Thymus (tissue), 11 donors: ENCODE measurements at regions not wholly inside any gene's neighbourhood (a gene's known extent, or its start where the extent isn't known, plus 50 kb on each side); places are given as distances from the start of the nearest gene placed in this dataset.
A peak's percentile ranks its signal among the peaks of the same experiment; 100 is the strongest.

Experiments
- DNase-seq, 9 donors: peaks; one replicate each; pipeline ENCODE4 v3.0.0-alpha.2; 2013; ENCODE audit warnings: low spot score in 9 of 9, low read depth in 6 of 9, missing footprints in 1 of 9
- H3K27ac ChIP-seq, 2 donors: one replicate each; pipeline ENCODE4 v1.5.1; 2013; ENCODE audit warnings: control low read depth in 1 of 2, low read depth in 1 of 2, low read length in 1 of 2, mild to moderate bottlenecking in 1 of 2, moderate library complexity in 1 of 2
- H3K27me3 ChIP-seq, 2 donors: one replicate each; pipeline ENCODE4 v1.5.1; 2013; ENCODE audit warnings: low read length in 1 of 2; ENCODE audit not compliant: control insufficient read depth in 2 of 2, insufficient read depth in 1 of 2
- H3K36me3 ChIP-seq, 2 donors: one replicate each; pipeline ENCODE4 v1.5.1; 2013; ENCODE audit warnings: low read length in 1 of 2, mild to moderate bottlenecking in 1 of 2, moderate library complexity in 1 of 2; ENCODE audit not compliant: control insufficient read depth in 2 of 2, insufficient read depth in 2 of 2
- H3K4me1 ChIP-seq, 2 donors: one replicate each; pipeline ENCODE4 v1.5.1; 2013; ENCODE audit warnings: low read length in 2 of 2; ENCODE audit not compliant: control insufficient read depth in 2 of 2, insufficient read depth in 2 of 2
- H3K4me3 ChIP-seq, 2 donors: one replicate each; pipeline ENCODE4 v1.5.1; 2013; ENCODE audit warnings: low read length in 2 of 2, control low read depth in 1 of 2, mild to moderate bottlenecking in 1 of 2
- H3K9me3 ChIP-seq, 2 donors: one replicate each; pipeline ENCODE4 v1.5.1; 2013; ENCODE audit warnings: low read length in 1 of 2, mild to moderate bottlenecking in 1 of 2; ENCODE audit not compliant: control insufficient read depth in 2 of 2, insufficient read depth in 1 of 2
- WGBS: extraction: QIAGEN DNeasy Blood & Tissue Kit; methylation state at CpG from one replicate; pipeline ENCODE4 v1.1.7; 2013; 5-methylcytosine and 5-hydroxymethylcytosine counted together
- donor health status: healthy.

- 96% methylated on average over 11 of the region's 11 CpGs for WGBS
Observed at GRCh38 chr5:125348221-125348692, 601.8 kb upstream of the ZNF608 start.

GRCh38 chr5:125348936-125349831, 602.7 kb upstream of the ZNF608 start:
- peaks cover 0 to 3% of the 10 kb centered on the region in 2 donors for H3K9me3 ChIP-seq
- no peaks in the 10 kb centered on the region for H3K36me3 ChIP-seq
- H3K4me1 ChIP-seq: peaks cover 0 to 3% of the 10 kb centered on the region in 2 donors
- 79% methylated on average over 9 of the region's 9 CpGs for WGBS
- DNase-seq: no peak
- no peaks in the 10 kb centered on the region for H3K27me3 ChIP-seq
- no peak overlapping the region for H3K4me3 ChIP-seq
- H3K27ac ChIP-seq: no peak overlapping the region

More at GRCh38 chr5:125348221-125348692, 601.8 kb upstream of the ZNF608 start:
- Histone ChIP-seq H3K9me3 (peaks cover 0 to 3% of the 10 kb centered on the region in 2 donors), H3K4me3 (no peak overlapping the region), H3K36me3 (no peaks in the 10 kb centered on the region), H3K4me1 (peaks cover 0 to 3% of the 10 kb centered on the region in 2 donors), H3K27me3 (no peaks in the 10 kb centered on the region), H3K27ac (peak overlapping the region in 1 of 2 donors; percentile 4)
- no peak for DNase-seq

DNA sequence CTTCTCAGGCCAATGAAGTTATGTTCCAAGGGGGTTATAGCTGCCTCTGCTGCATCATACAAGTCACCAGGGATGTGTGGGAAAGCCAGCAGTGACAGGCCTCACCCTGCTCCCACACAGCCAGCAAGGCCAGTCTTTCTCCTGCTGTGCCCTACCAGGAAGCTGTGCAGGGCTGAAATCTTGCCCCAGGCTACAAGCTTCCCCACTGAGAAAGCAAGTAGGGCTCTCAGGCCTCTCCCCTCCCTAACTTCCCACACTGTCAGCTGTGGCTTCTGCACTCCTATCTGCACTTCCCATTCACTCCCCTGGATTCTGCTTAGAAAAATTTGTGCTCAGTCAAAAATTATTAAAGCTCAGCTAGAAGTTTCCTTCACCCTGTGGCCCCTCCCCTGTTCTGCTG, 611.2 kb upstream of the ZNF608 start:
- no peaks in the 10 kb centered on the region for H3K4me1 ChIP-seq
- H3K27ac ChIP-seq: no peak overlapping the region
- H3K9me3 ChIP-seq: no peaks in the 10 kb centered on the region
- DNase-seq: no peak
- no peaks in the 10 kb centered on the region for H3K27me3 ChIP-seq
- H3K36me3 ChIP-seq: no peaks in the 10 kb centered on the region
- no peak overlapping the region for H3K4me3 ChIP-seq

- no peaks in the 10 kb centered on the region for H3K36me3 ChIP-seq
- H3K9me3 ChIP-seq: no peaks in the 10 kb centered on the region
- H3K4me1 ChIP-seq: no peaks in the 10 kb centered on the region
- WGBS: 90% methylated on average over 2 of the region's 2 CpGs
- no peak overlapping the region for H3K4me3 ChIP-seq
- no peak for DNase-seq
- H3K27me3 ChIP-seq: no peaks in the 10 kb centered on the region
- no peak overlapping the region for H3K27ac ChIP-seq
Observed at GRCh38 chr5:125365747-125366146, 619.3 kb upstream of the ZNF608 start.

- Histone ChIP-seq H3K9me3 (no peaks in the 10 kb centered on the region), H3K36me3 (no peaks in the 10 kb centered on the region), H3K4me1 (no peaks in the 10 kb centered on the region), H3K27ac (no peak overlapping the region), H3K4me3 (no peak overlapping the region), H3K27me3 (no peaks in the 10 kb centered on the region)
- WGBS: 96% methylated on average over 1 of the region's 1 CpG
- DNase-seq: no peak
Observed at GRCh38 chr5:125367702-125368101, 621.3 kb upstream of the ZNF608 start.

DNA sequence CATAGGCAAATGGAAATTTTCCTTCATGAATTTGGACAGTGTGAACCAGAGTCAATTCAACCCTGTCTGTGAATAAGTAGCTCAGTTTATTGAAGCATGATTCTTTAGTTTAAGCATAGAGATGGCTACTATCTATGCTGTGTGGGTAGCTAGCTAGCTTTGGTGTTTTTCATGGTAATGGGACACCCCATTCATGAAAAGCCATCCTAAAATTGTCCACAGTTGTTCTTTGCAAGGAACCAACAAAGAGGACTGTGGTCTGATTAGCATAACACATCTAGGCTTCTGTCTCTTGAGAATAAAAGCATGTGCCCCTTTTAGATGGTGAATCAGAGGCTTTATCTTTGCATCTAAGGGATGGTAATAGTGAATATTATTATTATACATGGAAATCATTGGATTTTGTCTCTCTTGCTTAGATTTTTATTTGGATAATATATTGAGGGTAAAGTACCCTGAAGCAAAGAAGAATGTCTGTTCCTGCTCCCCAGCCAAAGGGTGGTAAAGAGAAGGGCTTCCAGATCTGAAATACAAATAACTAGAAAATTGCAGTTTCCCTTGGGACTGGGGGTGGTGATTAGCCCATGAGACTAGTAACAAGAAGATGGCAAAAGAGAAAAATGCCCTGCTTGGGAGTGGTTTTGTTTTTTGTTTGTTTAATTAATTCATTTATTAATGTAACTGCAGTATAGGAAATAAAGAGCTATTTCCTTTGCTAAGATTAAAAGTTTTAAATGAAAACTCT, 624.2 kb upstream of the ZNF608 start:
- no peak for DNase-seq
- H3K27ac ChIP-seq: no peak overlapping the region
- H3K9me3 ChIP-seq: no peaks in the 10 kb centered on the region

DNA sequence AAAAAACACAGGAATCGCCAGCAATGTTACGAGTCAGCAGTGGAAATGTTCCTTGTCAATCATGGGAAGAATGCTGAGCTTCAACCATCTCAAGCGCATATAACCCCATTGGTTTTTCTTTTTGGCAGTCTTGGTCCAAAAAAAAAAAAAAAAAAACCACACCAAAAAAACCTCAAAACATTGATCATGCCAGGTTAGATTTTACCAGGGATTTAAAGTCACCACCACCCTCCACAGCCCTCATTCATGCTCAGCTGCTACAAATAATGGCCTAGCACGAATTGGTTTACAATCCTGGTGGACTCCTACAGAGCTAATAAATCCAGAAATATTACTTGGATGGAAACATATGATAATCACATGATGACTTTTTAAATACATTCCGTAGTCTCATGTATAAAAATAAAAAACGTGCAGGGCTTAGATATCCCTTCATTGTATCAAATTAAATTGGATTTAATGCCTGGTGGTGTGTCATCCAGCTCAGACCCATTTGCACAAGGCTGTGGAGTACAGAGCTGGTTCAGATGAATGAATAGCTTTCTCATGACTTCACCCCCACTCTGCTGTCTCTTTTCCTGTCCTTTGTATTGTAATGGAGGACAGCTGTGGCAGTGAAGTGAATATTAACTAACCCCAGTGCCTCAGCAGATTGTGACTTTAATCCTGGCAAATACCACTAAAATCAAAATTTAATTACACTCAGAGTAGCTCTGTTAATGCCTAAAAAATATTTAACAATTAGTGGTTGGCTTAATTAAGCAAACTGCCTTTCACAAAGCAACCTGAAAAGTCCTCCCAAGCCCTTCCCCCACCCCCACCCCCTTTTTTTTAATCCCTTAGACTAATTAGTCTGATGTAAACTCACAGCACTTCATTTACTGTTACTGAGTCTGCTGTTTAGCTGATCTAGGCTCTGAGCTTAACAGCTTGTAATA, 626.5 kb upstream of the ZNF608 start:
- Histone ChIP-seq H3K27me3 (no peaks in the 10 kb centered on the region), H3K4me1 (no peaks in the 10 kb centered on the region), H3K4me3 (no peak overlapping the region), H3K36me3 (no peaks in the 10 kb centered on the region), H3K9me3 (no peaks in the 10 kb centered on the region), H3K27ac (no peak overlapping the region)
- DNase-seq: no peak
- WGBS: 92% methylated on average over 6 of the region's 6 CpGs

More for the DNA sequence above, 624.2 kb upstream of the ZNF608 start:
- Histone ChIP-seq H3K27me3 (no peaks in the 10 kb centered on the region), H3K4me3 (no peak overlapping the region), H3K4me1 (no peaks in the 10 kb centered on the region), H3K36me3 (no peaks in the 10 kb centered on the region)

DNA sequence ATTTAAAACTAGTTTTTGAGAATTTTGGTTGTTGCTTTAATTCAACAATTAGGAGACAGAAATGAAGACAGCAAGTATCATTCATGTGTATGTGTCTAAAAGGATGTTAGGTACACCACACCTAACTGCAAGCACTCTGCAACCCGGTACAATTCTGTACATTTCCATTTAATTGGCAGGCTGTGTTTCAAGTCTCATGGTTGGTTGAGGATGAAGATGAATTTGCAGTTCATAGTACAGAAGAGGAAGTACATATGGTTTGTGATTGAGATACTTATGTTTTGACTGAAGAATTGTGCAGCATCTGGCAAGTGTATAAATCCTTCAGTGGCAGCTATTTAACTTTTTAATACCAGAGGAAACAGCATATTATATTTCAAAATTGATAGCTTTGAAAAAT, 628.7 kb upstream of the ZNF608 start:
- H3K9me3 ChIP-seq: no peaks in the 10 kb centered on the region
- no peaks in the 10 kb centered on the region for H3K4me1 ChIP-seq
- no peak overlapping the region for H3K4me3 ChIP-seq
- no peak for DNase-seq
- no peaks in the 10 kb centered on the region for H3K27me3 ChIP-seq
- H3K36me3 ChIP-seq: no peaks in the 10 kb centered on the region
- H3K27ac ChIP-seq: no peak overlapping the region
- 10% methylated on average over 1 of the region's 1 CpG for WGBS
